ENCODE measurements at regions not wholly inside any gene's neighbourhood (a gene's known extent, or its start where the extent isn't known, plus 50 kb on each side); places are given as distances from the start of the nearest gene placed in this dataset.

DNA sequence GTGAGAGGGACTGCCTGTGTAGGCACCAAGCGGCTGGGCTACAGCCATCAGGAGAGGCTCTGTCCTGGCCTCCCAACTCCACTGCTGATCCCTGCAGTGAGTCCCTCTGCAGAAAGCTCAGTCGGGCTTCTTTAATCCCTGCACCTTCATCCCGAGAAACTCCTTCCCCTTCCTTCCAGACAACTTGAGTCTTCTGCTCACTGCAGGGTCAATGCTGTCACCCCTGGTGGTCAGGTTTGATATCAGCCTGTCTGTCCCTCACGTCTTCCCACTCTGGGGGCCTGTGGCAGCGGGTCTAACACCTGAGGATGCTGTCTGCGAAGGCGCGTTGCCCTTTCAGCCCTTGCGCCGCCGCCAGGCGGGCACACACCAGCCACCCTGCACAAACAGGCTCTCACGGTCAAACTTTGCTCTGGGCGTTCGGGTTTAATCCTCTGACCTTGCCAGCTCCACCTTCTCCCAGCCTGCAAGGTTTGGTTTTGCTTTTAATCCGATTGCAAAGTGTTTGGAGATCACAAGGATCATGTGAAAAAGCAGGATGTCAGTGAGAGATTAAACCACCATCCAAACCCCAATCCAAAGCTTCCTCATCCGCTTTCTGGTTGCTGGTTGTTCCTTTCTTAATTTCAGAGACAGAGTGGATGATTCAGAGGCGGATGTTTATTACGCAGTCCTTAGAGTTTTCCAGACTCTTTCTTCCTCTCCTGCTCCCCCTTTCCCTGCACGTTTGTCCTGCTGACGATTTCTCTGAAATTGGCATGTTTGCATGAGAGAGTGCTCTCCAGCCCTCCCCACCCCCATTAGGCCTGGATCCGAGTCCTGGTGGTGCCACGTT, 74.8 kb upstream of the SLC34A2 start:
- ChIA-PET CTCF (interaction anchor here (0.6 kb wide), 1 partner anchor 403 kb away, joined by 4 read pairs; no protein-coding TSS in a partner anchor), POLR2A (no interaction called here)
- no peak for TF ChIP-seq BHLHE40 (IDR thresholded peaks at IDR 0.05; ENCODE audit: borderline replicate concordance)
- TF ChIP-seq FOXM1 (IDR thresholded peaks at IDR 0.05; ENCODE audit: borderline replicate concordance): no peak
- DNase-seq (ENCODE audit: extremely low spot score): no peak

DNA sequence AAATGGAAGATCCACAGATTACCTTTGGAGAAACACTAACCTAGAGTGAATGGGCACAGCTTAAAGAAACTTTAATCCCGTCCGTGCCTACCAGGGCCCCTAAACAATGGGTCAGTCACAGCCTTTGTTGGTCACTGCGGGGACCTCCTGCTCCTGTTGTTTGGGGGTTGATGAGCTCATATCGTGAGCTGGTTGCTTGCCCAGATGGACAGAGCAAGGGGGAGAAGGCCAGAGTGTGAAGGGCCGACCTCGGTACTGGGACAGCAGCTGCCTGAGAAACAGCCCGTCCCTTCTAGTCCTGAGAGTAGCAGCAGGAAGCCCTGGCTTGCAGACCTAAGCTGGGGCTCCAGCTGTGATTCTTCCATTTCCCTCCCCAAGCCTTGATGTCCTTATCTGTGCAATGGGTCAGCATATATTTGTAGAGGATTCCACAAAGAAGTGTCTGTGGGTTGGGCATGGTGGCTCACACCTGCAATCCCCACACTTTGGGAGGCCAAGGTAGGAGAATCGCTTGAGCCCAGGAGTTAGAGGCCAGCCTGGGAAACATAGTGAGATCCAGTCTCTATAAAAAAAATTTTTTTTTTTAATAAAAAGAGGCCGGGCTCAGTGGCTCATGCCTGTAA, 69.6 kb upstream of the SLC34A2 start:
- CTCF ChIA-PET: no interaction called here
- POLR2A ChIA-PET: no interaction called here
- TF ChIP-seq FOXA1 (IDR thresholded peaks at IDR 0.05): no peak
- TF ChIP-seq HDGF (IDR thresholded peaks at IDR 0.05; ENCODE audit: borderline replicate concordance): no peak
- TF ChIP-seq NFRKB (IDR thresholded peaks at IDR 0.05): no peak
- TF ChIP-seq LEF1 (IDR thresholded peaks at IDR 0.05; ENCODE audit: borderline replicate concordance): no peak
- TF ChIP-seq ELF4 (IDR thresholded peaks at IDR 0.05): no peak
- TF ChIP-seq, protein P1, sequence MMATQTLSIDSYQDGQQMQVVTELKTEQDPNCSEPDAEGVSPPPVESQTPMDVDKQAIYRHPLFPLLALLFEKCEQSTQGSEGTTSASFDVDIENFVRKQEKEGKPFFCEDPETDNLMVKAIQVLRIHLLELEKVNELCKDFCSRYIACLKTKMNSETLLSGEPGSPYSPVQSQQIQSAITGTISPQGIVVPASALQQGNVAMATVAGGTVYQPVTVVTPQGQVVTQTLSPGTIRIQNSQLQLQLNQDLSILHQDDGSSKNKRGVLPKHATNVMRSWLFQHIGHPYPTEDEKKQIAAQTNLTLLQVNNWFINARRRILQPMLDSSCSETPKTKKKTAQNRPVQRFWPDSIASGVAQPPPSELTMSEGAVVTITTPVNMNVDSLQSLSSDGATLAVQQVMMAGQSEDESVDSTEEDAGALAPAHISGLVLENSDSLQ (IDR thresholded peaks at IDR 0.05): no peak
- TF ChIP-seq SP1 (IDR thresholded peaks at IDR 0.05): no peak
- TF ChIP-seq FOXM1 (IDR thresholded peaks at IDR 0.05; ENCODE audit: borderline replicate concordance): no peak
- TF ChIP-seq TARDBP (IDR thresholded peaks at IDR 0.05): no peak
- TF ChIP-seq FOXK2 (IDR thresholded peaks at IDR 0.05): no peak
- no peak for TF ChIP-seq ARNT (IDR thresholded peaks at IDR 0.05)
- TF ChIP-seq CTBP1 (IDR thresholded peaks at IDR 0.05; ENCODE audit: borderline replicate concordance): no peak
- TF ChIP-seq ZNF384 (IDR thresholded peaks at IDR 0.05): no peak
- TF ChIP-seq L3MBTL2 (conservative IDR thresholded peaks at IDR 0.05): no peak
- no peak for TF ChIP-seq BHLHE40 (IDR thresholded peaks at IDR 0.05; ENCODE audit: borderline replicate concordance)
- no peak for TF ChIP-seq SUZ12 (IDR thresholded peaks at IDR 0.05)
- DNase-seq (ENCODE audit: extremely low spot score): no peak

DNA sequence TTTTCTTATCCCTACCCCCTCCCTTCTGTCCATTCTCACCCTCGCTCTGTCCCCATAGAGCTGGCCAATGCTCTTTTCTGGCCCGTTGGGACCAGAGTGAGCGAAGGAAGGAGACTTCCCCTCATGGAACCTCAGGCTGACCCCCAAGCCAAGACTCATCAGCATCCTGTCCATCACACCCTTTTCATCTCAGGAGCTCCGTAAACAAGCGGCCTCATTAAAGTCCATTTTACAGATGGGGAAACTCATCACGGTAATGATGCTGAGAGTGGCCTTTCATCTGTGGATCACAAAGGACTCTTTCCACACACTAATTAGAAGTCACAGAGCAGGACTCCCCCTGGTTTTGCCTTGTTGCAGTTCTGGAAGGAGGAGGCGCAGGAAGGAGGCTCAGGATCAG, 67.4 kb upstream of the SLC34A2 start:
- no peak for TF ChIP-seq TARDBP (IDR thresholded peaks at IDR 0.05)
- TF ChIP-seq SP1 (IDR thresholded peaks at IDR 0.05): no peak
- TF ChIP-seq FOXM1 (IDR thresholded peaks at IDR 0.05; ENCODE audit: borderline replicate concordance): no peak
- no peak for TF ChIP-seq NFRKB (IDR thresholded peaks at IDR 0.05)
- no peak for TF ChIP-seq SUZ12 (IDR thresholded peaks at IDR 0.05)
- no peak for TF ChIP-seq ARNT (IDR thresholded peaks at IDR 0.05)
- TF ChIP-seq ELF4 (IDR thresholded peaks at IDR 0.05): no peak
- TF ChIP-seq L3MBTL2 (conservative IDR thresholded peaks at IDR 0.05): no peak
- no peak for TF ChIP-seq BHLHE40 (IDR thresholded peaks at IDR 0.05; ENCODE audit: borderline replicate concordance)
- no peak for TF ChIP-seq LEF1 (IDR thresholded peaks at IDR 0.05; ENCODE audit: borderline replicate concordance)
- TF ChIP-seq FOXA1 (IDR thresholded peaks at IDR 0.05): no peak
- TF ChIP-seq, protein P1 (IDR thresholded peaks at IDR 0.05): no peak
- no peak for TF ChIP-seq CTBP1 (IDR thresholded peaks at IDR 0.05; ENCODE audit: borderline replicate concordance)
- no peak for TF ChIP-seq ZNF384 (IDR thresholded peaks at IDR 0.05)
- TF ChIP-seq FOXK2 (IDR thresholded peaks at IDR 0.05): no peak
- no peak for TF ChIP-seq HDGF (IDR thresholded peaks at IDR 0.05; ENCODE audit: borderline replicate concordance)
- POLR2A ChIA-PET: no interaction called here
- CTCF ChIA-PET: no interaction called here
- no peak for DNase-seq (ENCODE audit: extremely low spot score)

DNA sequence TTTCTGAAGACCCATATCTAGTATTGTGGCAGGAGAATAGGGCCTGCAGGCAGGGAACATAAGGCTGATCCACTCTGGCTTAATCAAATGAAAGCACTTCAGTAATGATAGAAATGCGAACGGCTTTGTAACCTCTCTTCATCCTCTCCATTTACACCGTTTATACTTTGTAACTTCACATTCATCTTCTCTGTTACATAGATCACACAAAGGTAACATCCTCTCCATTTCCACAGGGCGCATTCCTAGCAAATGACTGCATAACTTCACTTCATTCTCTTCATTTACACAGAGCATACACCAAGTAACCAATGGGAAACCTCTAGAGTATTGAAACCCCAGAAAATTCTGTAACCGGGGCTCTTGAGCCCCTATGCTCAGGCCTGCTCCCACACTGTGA, 65.5 kb upstream of the SLC34A2 start:
- no peak for TF ChIP-seq ARNT (IDR thresholded peaks at IDR 0.05)
- TF ChIP-seq FOXM1 (IDR thresholded peaks at IDR 0.05; ENCODE audit: borderline replicate concordance): no peak
- no peak for TF ChIP-seq FOXK2 (IDR thresholded peaks at IDR 0.05)
- no peak for TF ChIP-seq NFRKB (IDR thresholded peaks at IDR 0.05)
- no peak for TF ChIP-seq SP1 (IDR thresholded peaks at IDR 0.05)
- TF ChIP-seq, protein P1 (IDR thresholded peaks at IDR 0.05): no peak
- no peak for TF ChIP-seq FOXA1 (IDR thresholded peaks at IDR 0.05)
- TF ChIP-seq HDGF (IDR thresholded peaks at IDR 0.05; ENCODE audit: borderline replicate concordance): no peak
- TF ChIP-seq ELF4 (IDR thresholded peaks at IDR 0.05): no peak
- TF ChIP-seq L3MBTL2 (conservative IDR thresholded peaks at IDR 0.05): no peak
- no peak for TF ChIP-seq BHLHE40 (IDR thresholded peaks at IDR 0.05; ENCODE audit: borderline replicate concordance)
- no peak for TF ChIP-seq SUZ12 (IDR thresholded peaks at IDR 0.05)
- no peak for DNase-seq (ENCODE audit: extremely low spot score)
- POLR2A ChIA-PET: no interaction called here
- CTCF ChIA-PET: interaction anchor here (0.7 kb wide), 1 partner anchor 202 kb away, joined by 3 read pairs; no protein-coding TSS in a partner anchor

DNA sequence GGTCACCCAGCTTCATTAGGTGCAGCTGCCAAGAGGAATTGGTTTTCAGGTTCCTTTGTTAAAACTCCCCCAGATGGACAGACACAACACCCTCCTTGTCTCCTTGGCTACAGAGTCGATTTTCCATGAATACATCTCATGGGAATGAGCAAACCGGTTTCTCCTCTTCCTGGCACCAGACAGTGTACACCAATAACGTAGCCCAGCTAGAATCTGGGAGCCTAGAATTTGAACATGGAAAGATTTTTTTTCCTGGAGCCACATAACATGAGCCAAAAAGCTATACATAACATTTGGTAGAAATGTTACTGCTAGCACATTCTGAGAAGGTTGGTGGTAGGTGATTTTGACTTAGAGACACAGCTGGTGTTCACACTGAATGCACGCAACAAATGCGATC, 62.9 kb upstream of the SLC34A2 start:
- CTCF ChIA-PET: no interaction called here
- TF ChIP-seq FOXA1 (IDR thresholded peaks at IDR 0.05): no peak
- no peak for TF ChIP-seq NFRKB (IDR thresholded peaks at IDR 0.05)
- TF ChIP-seq ZNF384 (IDR thresholded peaks at IDR 0.05): no peak
- TF ChIP-seq BHLHE40 (IDR thresholded peaks at IDR 0.05; ENCODE audit: borderline replicate concordance): no peak
- no peak for TF ChIP-seq FOXK2 (IDR thresholded peaks at IDR 0.05)

More for the DNA sequence above, 62.9 kb upstream of the SLC34A2 start:
- POLR2A ChIA-PET: no interaction called here
- no peak for DNase-seq (ENCODE audit: extremely low spot score)
